K562 (cell line): ENCODE measurements at regions not wholly inside any gene's neighbourhood (a gene's known extent, or its start where the extent isn't known, plus 50 kb on each side); places are given as distances from the start of the nearest gene placed in this dataset.

Experiments
- EZH2 ChIP-seq: IDR thresholded peaks from 2 replicates; pipeline ENCODE4 v1.6.1; 2012; ENCODE audit warnings: low read depth, mild to moderate bottlenecking, inconsistent platforms, low read length, borderline replicate concordance
- GABPA ChIP-seq: fragments of 200-800 bp; sonication (Bioruptor generic); conservative IDR thresholded peaks from 2 replicates; pipeline ENCODE4 v1.6.1; 2016; ENCODE audit warnings: low read depth, missing genetic modification characterization, missing compliant biosample characterization
- ZNF263 ChIP-seq: sonication (generic); formaldehyde crosslinking; IDR thresholded peaks from 2 replicates; pipeline ENCODE4 v1.8.0; 2022; ENCODE audit warnings: mild to moderate bottlenecking, missing genetic modification reagents, borderline replicate concordance
- ZNF311 ChIP-seq: fragments of 250-450 bp; sonication (Bioruptor Pico); IDR thresholded peaks from 2 replicates; pipeline ENCODE4 v1.4.0; 2020; ENCODE audit warnings: mild to moderate bottlenecking, moderate library complexity
- ZNF785 ChIP-seq: fragments of 250-450 bp; sonication (Bioruptor Pico); IDR thresholded peaks from 2 replicates; pipeline ENCODE4 v1.4.0; 2020; ENCODE audit warnings: mild to moderate bottlenecking
- TF ChIP-seq, protein P1 (sequence below), 3 experiments: fragments of 200-800 bp in 1 of 3; sonication (Bioruptor generic) in 1 of 3; sonication (generic) in 1 of 3; formaldehyde crosslinking in 1 of 3; IDR thresholded peaks; 2 replicates each; pipeline versions ENCODE4 v1.6.1 to v1.8.0; 2016 to 2022; ENCODE audit warnings: mild to moderate bottlenecking in 2 of 3, missing compliant biosample characterization in 2 of 3, missing genetic modification characterization in 2 of 3, missing genetic modification reagents in 1 of 3
- TF ChIP-seq, protein P2 (sequence below): fragments of 200-600 bp; sonication (generic); IDR thresholded peaks from one replicate; pipeline ENCODE4 v1.6.1; 2012; ENCODE audit warnings: mild to moderate bottlenecking, low read depth, low read length, inconsistent platforms
- TF ChIP-seq, protein P3 (sequence below), 2 experiments: fragments of 450-650 bp in 1 of 2; sonication (generic) in 1 of 2; formaldehyde crosslinking in 1 of 2; IDR thresholded peaks in 1 of 2; conservative IDR thresholded peaks in 1 of 2; 2 replicates each; pipeline versions ENCODE4 v1.6.1 to v1.8.1; 2016 to 2023; ENCODE audit warnings: mild to moderate bottlenecking in 2 of 2, moderate library complexity in 2 of 2, inconsistent platforms in 1 of 2, missing genetic modification reagents in 1 of 2
- TF ChIP-seq, protein P4 (sequence below), 3 experiments: IDR thresholded peaks in 2 of 3; conservative IDR thresholded peaks in 1 of 3; 2 replicates each; pipeline ENCODE4 v1.5.1; 2011 to 2012; ENCODE audit warnings: low read length in 3 of 3, mild to moderate bottlenecking in 3 of 3, control low read depth in 2 of 3, improper control_type of control experiment in 1 of 3, inconsistent platforms in 1 of 3, low read depth in 1 of 3, mixed read lengths in 1 of 3, moderate library complexity in 1 of 3; ENCODE audit not compliant: insufficient read depth in 2 of 3
- TF ChIP-seq, protein P5 (sequence below): sonication (generic); formaldehyde crosslinking; IDR thresholded peaks from 2 replicates; pipeline ENCODE4 v1.8.1; 2022; ENCODE audit warnings: missing genetic modification reagents
- TF ChIP-seq, protein P6 (sequence below): sonication (generic); formaldehyde crosslinking; IDR thresholded peaks from 2 replicates; pipeline ENCODE4 v1.8.0; 2022; ENCODE audit warnings: missing genetic modification reagents, mild to moderate bottlenecking, borderline replicate concordance

DNA sequence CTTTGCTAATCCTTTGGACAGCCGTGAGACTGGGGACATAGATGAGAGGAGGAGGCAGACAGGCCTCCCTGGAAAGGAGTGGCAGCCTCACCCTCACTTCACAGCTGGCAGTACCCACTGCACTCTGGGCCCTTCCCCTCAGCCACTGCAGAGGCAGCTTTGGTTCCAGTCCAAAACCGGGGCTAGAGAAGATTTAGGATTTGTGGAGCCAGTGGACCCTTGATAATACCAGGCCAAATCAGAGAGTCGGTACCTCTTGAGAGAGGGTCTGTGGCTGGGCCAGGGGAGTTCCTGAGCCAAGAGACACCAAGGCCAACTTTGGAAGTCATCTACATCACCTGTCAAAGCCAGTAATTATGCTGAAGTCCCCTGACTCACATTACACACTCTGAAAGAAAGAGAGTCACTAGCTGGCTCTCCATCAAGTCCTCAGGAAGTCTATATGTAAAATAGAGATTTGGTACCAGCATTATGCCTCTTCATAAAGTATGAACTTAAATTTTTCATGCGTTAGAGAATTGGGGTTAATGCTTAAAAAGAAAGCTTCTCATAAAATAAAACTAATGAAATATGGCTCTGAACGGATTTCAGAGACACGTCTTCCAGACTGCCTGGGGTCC is 244.1 kb upstream of the SEMA6D start:
- no peak for TF ChIP-seq GABPA (tag)
- TF ChIP-seq, protein P1, sequence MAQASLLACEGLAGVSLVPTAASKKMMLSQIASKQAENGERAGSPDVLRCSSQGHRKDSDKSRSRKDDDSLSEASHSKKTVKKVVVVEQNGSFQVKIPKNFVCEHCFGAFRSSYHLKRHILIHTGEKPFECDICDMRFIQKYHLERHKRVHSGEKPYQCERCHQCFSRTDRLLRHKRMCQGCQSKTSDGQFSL (CRISPR knock-in tag; IDR thresholded peaks at IDR 0.05), result no peak
- TF ChIP-seq, protein P1 (tag; IDR thresholded peaks at IDR 0.05), result no peak
- TF ChIP-seq ZNF263 (CRISPR knock-in tag), result no peak
- TF ChIP-seq EZH2, result no peak
- TF ChIP-seq ZNF785 (CRISPR knock-in tag), result no peak
- TF ChIP-seq, protein P2, sequence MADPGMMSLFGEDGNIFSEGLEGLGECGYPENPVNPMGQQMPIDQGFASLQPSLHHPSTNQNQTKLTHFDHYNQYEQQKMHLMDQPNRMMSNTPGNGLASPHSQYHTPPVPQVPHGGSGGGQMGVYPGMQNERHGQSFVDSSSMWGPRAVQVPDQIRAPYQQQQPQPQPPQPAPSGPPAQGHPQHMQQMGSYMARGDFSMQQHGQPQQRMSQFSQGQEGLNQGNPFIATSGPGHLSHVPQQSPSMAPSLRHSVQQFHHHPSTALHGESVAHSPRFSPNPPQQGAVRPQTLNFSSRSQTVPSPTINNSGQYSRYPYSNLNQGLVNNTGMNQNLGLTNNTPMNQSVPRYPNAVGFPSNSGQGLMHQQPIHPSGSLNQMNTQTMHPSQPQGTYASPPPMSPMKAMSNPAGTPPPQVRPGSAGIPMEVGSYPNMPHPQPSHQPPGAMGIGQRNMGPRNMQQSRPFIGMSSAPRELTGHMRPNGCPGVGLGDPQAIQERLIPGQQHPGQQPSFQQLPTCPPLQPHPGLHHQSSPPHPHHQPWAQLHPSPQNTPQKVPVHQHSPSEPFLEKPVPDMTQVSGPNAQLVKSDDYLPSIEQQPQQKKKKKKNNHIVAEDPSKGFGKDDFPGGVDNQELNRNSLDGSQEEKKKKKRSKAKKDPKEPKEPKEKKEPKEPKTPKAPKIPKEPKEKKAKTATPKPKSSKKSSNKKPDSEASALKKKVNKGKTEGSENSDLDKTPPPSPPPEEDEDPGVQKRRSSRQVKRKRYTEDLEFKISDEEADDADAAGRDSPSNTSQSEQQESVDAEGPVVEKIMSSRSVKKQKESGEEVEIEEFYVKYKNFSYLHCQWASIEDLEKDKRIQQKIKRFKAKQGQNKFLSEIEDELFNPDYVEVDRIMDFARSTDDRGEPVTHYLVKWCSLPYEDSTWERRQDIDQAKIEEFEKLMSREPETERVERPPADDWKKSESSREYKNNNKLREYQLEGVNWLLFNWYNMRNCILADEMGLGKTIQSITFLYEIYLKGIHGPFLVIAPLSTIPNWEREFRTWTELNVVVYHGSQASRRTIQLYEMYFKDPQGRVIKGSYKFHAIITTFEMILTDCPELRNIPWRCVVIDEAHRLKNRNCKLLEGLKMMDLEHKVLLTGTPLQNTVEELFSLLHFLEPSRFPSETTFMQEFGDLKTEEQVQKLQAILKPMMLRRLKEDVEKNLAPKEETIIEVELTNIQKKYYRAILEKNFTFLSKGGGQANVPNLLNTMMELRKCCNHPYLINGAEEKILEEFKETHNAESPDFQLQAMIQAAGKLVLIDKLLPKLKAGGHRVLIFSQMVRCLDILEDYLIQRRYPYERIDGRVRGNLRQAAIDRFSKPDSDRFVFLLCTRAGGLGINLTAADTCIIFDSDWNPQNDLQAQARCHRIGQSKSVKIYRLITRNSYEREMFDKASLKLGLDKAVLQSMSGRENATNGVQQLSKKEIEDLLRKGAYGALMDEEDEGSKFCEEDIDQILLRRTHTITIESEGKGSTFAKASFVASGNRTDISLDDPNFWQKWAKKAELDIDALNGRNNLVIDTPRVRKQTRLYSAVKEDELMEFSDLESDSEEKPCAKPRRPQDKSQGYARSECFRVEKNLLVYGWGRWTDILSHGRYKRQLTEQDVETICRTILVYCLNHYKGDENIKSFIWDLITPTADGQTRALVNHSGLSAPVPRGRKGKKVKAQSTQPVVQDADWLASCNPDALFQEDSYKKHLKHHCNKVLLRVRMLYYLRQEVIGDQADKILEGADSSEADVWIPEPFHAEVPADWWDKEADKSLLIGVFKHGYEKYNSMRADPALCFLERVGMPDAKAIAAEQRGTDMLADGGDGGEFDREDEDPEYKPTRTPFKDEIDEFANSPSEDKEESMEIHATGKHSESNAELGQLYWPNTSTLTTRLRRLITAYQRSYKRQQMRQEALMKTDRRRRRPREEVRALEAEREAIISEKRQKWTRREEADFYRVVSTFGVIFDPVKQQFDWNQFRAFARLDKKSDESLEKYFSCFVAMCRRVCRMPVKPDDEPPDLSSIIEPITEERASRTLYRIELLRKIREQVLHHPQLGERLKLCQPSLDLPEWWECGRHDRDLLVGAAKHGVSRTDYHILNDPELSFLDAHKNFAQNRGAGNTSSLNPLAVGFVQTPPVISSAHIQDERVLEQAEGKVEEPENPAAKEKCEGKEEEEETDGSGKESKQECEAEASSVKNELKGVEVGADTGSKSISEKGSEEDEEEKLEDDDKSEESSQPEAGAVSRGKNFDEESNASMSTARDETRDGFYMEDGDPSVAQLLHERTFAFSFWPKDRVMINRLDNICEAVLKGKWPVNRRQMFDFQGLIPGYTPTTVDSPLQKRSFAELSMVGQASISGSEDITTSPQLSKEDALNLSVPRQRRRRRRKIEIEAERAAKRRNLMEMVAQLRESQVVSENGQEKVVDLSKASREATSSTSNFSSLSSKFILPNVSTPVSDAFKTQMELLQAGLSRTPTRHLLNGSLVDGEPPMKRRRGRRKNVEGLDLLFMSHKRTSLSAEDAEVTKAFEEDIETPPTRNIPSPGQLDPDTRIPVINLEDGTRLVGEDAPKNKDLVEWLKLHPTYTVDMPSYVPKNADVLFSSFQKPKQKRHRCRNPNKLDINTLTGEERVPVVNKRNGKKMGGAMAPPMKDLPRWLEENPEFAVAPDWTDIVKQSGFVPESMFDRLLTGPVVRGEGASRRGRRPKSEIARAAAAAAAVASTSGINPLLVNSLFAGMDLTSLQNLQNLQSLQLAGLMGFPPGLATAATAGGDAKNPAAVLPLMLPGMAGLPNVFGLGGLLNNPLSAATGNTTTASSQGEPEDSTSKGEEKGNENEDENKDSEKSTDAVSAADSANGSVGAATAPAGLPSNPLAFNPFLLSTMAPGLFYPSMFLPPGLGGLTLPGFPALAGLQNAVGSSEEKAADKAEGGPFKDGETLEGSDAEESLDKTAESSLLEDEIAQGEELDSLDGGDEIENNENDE, result no peak
- TF ChIP-seq, protein P3, sequence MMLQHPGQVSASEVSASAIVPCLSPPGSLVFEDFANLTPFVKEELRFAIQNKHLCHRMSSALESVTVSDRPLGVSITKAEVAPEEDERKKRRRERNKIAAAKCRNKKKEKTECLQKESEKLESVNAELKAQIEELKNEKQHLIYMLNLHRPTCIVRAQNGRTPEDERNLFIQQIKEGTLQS (IDR thresholded peaks at IDR 0.05), result no peak
- TF ChIP-seq, protein P3 (CRISPR knock-in tag; conservative IDR thresholded peaks at IDR 0.05), result no peak
- TF ChIP-seq, protein P4, sequence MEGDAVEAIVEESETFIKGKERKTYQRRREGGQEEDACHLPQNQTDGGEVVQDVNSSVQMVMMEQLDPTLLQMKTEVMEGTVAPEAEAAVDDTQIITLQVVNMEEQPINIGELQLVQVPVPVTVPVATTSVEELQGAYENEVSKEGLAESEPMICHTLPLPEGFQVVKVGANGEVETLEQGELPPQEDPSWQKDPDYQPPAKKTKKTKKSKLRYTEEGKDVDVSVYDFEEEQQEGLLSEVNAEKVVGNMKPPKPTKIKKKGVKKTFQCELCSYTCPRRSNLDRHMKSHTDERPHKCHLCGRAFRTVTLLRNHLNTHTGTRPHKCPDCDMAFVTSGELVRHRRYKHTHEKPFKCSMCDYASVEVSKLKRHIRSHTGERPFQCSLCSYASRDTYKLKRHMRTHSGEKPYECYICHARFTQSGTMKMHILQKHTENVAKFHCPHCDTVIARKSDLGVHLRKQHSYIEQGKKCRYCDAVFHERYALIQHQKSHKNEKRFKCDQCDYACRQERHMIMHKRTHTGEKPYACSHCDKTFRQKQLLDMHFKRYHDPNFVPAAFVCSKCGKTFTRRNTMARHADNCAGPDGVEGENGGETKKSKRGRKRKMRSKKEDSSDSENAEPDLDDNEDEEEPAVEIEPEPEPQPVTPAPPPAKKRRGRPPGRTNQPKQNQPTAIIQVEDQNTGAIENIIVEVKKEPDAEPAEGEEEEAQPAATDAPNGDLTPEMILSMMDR (IDR thresholded peaks at IDR 0.05 in 2 of 3, conservative IDR thresholded peaks at IDR 0.05 in 1 of 3; ENCODE audit: insufficient read depth in 2 of 3, low read depth in 1 of 3, low read length in 3 of 3), result no peak
- TF ChIP-seq, protein P5, sequence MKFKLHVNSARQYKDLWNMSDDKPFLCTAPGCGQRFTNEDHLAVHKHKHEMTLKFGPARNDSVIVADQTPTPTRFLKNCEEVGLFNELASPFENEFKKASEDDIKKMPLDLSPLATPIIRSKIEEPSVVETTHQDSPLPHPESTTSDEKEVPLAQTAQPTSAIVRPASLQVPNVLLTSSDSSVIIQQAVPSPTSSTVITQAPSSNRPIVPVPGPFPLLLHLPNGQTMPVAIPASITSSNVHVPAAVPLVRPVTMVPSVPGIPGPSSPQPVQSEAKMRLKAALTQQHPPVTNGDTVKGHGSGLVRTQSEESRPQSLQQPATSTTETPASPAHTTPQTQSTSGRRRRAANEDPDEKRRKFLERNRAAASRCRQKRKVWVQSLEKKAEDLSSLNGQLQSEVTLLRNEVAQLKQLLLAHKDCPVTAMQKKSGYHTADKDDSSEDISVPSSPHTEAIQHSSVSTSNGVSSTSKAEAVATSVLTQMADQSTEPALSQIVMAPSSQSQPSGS (CRISPR knock-in tag), result no peak
- no peak for TF ChIP-seq ZNF311 (CRISPR knock-in tag)
- TF ChIP-seq, protein P6, sequence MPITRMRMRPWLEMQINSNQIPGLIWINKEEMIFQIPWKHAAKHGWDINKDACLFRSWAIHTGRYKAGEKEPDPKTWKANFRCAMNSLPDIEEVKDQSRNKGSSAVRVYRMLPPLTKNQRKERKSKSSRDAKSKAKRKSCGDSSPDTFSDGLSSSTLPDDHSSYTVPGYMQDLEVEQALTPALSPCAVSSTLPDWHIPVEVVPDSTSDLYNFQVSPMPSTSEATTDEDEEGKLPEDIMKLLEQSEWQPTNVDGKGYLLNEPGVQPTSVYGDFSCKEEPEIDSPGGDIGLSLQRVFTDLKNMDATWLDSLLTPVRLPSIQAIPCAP (CRISPR knock-in tag), result no peak
